Astrocyte (in vitro differentiated cells and primary cell): ENCODE measurements at regions not wholly inside any gene's neighbourhood (a gene's known extent, or its start where the extent isn't known, plus 50 kb on each side); places are given as distances from the start of the nearest gene placed in this dataset.
A peak's percentile ranks its signal among the peaks of the same experiment; 100 is the strongest.

ENCODE experiments used
- DNase-seq: peaks from one replicate; pipeline ENCODE4 v3.0.0-alpha.2; 2010; ENCODE audit warnings: low read depth
- FAIRE-seq: peaks from 2 replicates; lab custom pipeline; 2011; peaks lifted over from hg19 to GRCh38; lab: Jason Lieb, UNC
- H2AFZ ChIP-seq: 2 replicates; pipeline ENCODE4 v1.6.0; 2012; ENCODE audit warnings: low read depth, low read length, inconsistent platforms
- H3K27ac ChIP-seq: 2 replicates; pipeline ENCODE4 v1.5.1; 2011; ENCODE audit warnings: low read depth, low read length, inconsistent platforms
- H3K27me3 ChIP-seq: 2 replicates; pipeline ENCODE4 v1.6.0; 2011; ENCODE audit warnings: low read length, inconsistent platforms; ENCODE audit not compliant: insufficient read depth
- H3K36me3 ChIP-seq: 2 replicates; pipeline ENCODE4 v1.5.1; 2011; ENCODE audit warnings: low read length, inconsistent platforms; ENCODE audit not compliant: insufficient read depth
- H3K4me1 ChIP-seq: 2 replicates; pipeline ENCODE4 v1.5.1; 2011; ENCODE audit warnings: low read length, inconsistent platforms; ENCODE audit not compliant: insufficient read depth
- H3K4me2 ChIP-seq: 2 replicates; pipeline ENCODE4 v1.6.0; 2012; ENCODE audit warnings: low read length, inconsistent platforms
- H3K4me3 ChIP-seq: 2 replicates; pipeline ENCODE4 v1.5.1; 2011; ENCODE audit warnings: low read depth, mild to moderate bottlenecking, low read length, inconsistent platforms; ENCODE audit not compliant: insufficient read depth
- H3K79me2 ChIP-seq: 2 replicates; pipeline ENCODE4 v1.6.0; 2012; ENCODE audit warnings: mild to moderate bottlenecking, low read length, inconsistent platforms; ENCODE audit not compliant: insufficient read depth
- H3K9ac ChIP-seq: 2 replicates; pipeline ENCODE4 v1.6.0; 2012; ENCODE audit warnings: mild to moderate bottlenecking, low read length, inconsistent platforms
- H3K9me3 ChIP-seq: 2 replicates; pipeline ENCODE4 v1.5.1; 2012; ENCODE audit warnings: low read depth, mild to moderate bottlenecking, low read length, inconsistent platforms; ENCODE audit not compliant: insufficient read depth
- H4K20me1 ChIP-seq: 2 replicates; pipeline ENCODE4 v1.6.0; 2012; ENCODE audit warnings: low read length, inconsistent platforms; ENCODE audit not compliant: insufficient read depth
- H3K27ac Mint-ChIP-seq: one replicate; pipeline ENCODE4 v1.8.0; 2021; ENCODE audit warnings: mild to moderate bottlenecking, mixed read lengths; ENCODE audit not compliant: unreplicated experiment
- H3K27me3 Mint-ChIP-seq: one replicate; pipeline ENCODE4 v1.8.0; 2021; ENCODE audit warnings: low read depth, mixed read lengths; ENCODE audit not compliant: unreplicated experiment
- H3K36me3 Mint-ChIP-seq: one replicate; pipeline ENCODE4 v1.8.0; 2021; ENCODE audit warnings: low read depth, mixed read lengths; ENCODE audit not compliant: unreplicated experiment
- H3K4me1 Mint-ChIP-seq: one replicate; pipeline ENCODE4 v1.8.0; 2021; ENCODE audit warnings: low read depth, mixed read lengths; ENCODE audit not compliant: unreplicated experiment
- H3K4me3 Mint-ChIP-seq: one replicate; pipeline ENCODE4 v1.8.0; 2021; ENCODE audit warnings: mild to moderate bottlenecking, moderate library complexity, mixed read lengths; ENCODE audit not compliant: unreplicated experiment
- H3K9me3 Mint-ChIP-seq: one replicate; pipeline ENCODE4 v1.8.0; 2021; ENCODE audit warnings: mild to moderate bottlenecking, mixed read lengths; ENCODE audit not compliant: unreplicated experiment
- EZH2 ChIP-seq: IDR thresholded peaks from 2 replicates; pipeline ENCODE4 v1.6.1; 2012; ENCODE audit warnings: mild to moderate bottlenecking, low read length, inconsistent platforms; ENCODE audit not compliant: insufficient read depth
- TF ChIP-seq, protein P1 (sequence below): IDR thresholded peaks from 2 replicates; pipeline ENCODE4 v1.5.1; 2011; ENCODE audit warnings: low read depth, mild to moderate bottlenecking, inconsistent platforms, low read length, moderate library complexity; ENCODE audit not compliant: insufficient read depth

DNA sequence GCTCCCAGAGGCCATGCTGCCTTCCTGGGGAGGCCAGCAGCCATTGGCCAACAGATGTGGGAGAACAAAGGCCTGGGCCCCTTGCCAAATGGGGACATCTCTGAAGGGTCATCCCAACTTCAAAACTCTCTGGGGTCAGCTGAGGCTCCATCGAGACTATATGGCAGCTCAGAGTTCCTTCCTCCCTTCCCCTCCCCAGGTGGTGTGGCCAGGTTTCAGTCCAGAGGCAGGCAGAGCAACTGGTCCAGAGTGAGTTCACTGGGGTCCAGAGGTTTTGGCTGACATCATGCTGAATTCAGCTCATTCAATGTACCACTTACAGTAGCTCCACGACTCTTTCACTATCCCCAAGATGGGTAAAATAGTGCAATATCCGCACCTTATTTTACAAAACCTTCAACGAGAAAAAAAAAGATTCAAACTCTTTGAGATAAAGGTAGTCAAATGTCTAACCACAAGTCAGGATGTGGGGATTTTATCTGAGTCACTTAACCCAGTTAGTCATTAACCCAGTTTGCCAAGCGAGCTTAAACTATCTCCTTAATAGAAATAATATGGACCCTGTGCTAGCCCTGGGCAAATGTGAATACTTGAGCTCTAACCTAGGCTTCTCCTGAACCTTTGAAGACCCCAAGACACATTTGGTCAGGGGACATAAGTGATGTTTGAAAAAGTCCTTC, 108.4 kb upstream of the PLEKHG1 start:
- no peaks in the 10 kb centered on the region for H3K36me3 Mint-ChIP-seq
- no peaks in the 10 kb centered on the region for H3K27me3 Mint-ChIP-seq
- H3K9ac ChIP-seq, result no peak overlapping the region
- H3K27ac Mint-ChIP-seq, result peak overlapping the region; percentile 29
- FAIRE-seq (peak; percentile 41), DNase-seq (peak; percentile 87)
- no peaks in the 10 kb centered on the region for H3K79me2 ChIP-seq
- no peaks in the 10 kb centered on the region for H4K20me1 ChIP-seq
- H3K4me1 Mint-ChIP-seq, result peaks cover 28% of the 10 kb centered on the region
- H3K9me3 ChIP-seq, result no peaks in the 10 kb centered on the region
- no peak overlapping the region for H3K4me3 Mint-ChIP-seq
- H3K36me3 ChIP-seq, result no peaks in the 10 kb centered on the region
- peaks cover 28% of the 10 kb centered on the region for H3K4me1 ChIP-seq
- no peaks in the 10 kb centered on the region for H3K9me3 Mint-ChIP-seq
- H2AFZ ChIP-seq, result no peak overlapping the region
- no peaks in the 10 kb centered on the region for H3K27me3 ChIP-seq
- H3K4me2 ChIP-seq, result peak overlapping the region; percentile 51
- TF ChIP-seq EZH2, result no peak
- TF ChIP-seq, protein P1, sequence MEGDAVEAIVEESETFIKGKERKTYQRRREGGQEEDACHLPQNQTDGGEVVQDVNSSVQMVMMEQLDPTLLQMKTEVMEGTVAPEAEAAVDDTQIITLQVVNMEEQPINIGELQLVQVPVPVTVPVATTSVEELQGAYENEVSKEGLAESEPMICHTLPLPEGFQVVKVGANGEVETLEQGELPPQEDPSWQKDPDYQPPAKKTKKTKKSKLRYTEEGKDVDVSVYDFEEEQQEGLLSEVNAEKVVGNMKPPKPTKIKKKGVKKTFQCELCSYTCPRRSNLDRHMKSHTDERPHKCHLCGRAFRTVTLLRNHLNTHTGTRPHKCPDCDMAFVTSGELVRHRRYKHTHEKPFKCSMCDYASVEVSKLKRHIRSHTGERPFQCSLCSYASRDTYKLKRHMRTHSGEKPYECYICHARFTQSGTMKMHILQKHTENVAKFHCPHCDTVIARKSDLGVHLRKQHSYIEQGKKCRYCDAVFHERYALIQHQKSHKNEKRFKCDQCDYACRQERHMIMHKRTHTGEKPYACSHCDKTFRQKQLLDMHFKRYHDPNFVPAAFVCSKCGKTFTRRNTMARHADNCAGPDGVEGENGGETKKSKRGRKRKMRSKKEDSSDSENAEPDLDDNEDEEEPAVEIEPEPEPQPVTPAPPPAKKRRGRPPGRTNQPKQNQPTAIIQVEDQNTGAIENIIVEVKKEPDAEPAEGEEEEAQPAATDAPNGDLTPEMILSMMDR, result no peak
- no peak overlapping the region for H3K27ac ChIP-seq
- H3K4me3 ChIP-seq, result no peak overlapping the region

DNA sequence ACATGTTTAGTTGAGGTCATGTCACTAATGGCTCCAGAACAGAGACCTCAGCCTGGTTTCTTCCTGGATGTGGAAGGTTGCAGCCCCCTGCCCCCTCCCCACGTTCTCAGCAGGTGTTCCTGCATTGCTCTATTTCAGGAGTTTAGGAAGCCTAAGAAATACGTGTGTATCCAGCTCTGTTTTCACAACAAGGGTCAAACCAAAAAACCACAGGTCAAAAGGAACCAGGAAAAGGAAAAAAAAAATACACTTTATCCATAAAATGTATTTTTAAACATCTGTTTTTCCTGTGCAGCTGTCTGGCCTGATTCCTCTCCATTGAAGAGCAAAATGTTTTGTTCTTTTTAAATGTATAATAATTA, 107.9 kb upstream of the PLEKHG1 start:
- H3K4me2 ChIP-seq, result peak overlapping the region; percentile 51
- Mint-ChIP-seq H3K27ac (peak overlapping the region; percentile 29), H3K36me3 (no peaks in the 10 kb centered on the region), H3K9me3 (no peaks in the 10 kb centered on the region), H3K4me1 (peaks cover 28% of the 10 kb centered on the region), H3K4me3 (no peak overlapping the region), H3K27me3 (no peaks in the 10 kb centered on the region)
- no peaks in the 10 kb centered on the region for H3K27me3 ChIP-seq
- DNase-seq (no peak), FAIRE-seq (no peak)
- TF ChIP-seq EZH2, result no peak
- TF ChIP-seq, protein P1, result no peak
- H3K4me1 ChIP-seq, result peaks cover 28% of the 10 kb centered on the region
- no peak overlapping the region for H2AFZ ChIP-seq
- H4K20me1 ChIP-seq, result no peaks in the 10 kb centered on the region
- no peak overlapping the region for H3K9ac ChIP-seq
- H3K79me2 ChIP-seq, result no peaks in the 10 kb centered on the region
- no peak overlapping the region for H3K4me3 ChIP-seq
- H3K9me3 ChIP-seq, result no peaks in the 10 kb centered on the region
- H3K27ac ChIP-seq, result no peak overlapping the region
- H3K36me3 ChIP-seq, result no peaks in the 10 kb centered on the region

DNA sequence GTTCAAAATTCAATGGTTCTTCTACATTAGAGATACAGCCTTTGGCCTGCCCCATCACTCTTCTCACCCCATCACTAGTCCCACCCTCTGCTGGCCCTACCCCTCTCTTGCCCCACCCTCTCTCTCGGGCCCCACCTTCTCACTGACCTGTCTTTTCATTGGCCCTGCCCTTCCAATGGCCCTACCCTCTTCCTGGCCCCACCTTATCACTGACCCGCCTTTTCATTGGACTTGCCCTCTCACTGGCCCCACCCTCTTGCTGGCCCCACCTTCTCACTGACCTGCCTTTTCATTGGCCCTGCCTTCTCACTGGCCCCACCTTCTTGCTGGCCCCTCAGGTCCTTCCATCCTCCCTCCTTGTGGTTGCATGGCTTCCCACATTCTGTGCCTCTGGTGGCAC, 107.2 kb upstream of the PLEKHG1 start:
- no peaks in the 10 kb centered on the region for H3K36me3 Mint-ChIP-seq
- peaks cover 28% of the 10 kb centered on the region for H3K4me1 Mint-ChIP-seq
- Histone ChIP-seq H3K27ac (peak overlapping the region; percentile 37), H3K4me2 (peak overlapping the region; percentile 52), H3K9ac (no peak overlapping the region), H3K4me1 (peaks cover 28% of the 10 kb centered on the region), H4K20me1 (no peaks in the 10 kb centered on the region), H3K27me3 (no peaks in the 10 kb centered on the region), H3K79me2 (no peaks in the 10 kb centered on the region), H3K4me3 (no peak overlapping the region), H3K36me3 (no peaks in the 10 kb centered on the region), H3K9me3 (no peaks in the 10 kb centered on the region), H2AFZ (no peak overlapping the region)
- DNase-seq (no peak), FAIRE-seq (no peak)
- no peaks in the 10 kb centered on the region for H3K9me3 Mint-ChIP-seq
- no peak overlapping the region for H3K4me3 Mint-ChIP-seq
- no peak overlapping the region for H3K27ac Mint-ChIP-seq
- TF ChIP-seq EZH2, result no peak
- TF ChIP-seq, protein P1, result no peak
- H3K27me3 Mint-ChIP-seq, result no peaks in the 10 kb centered on the region
